ENCODE measurements at regions not wholly inside any gene's neighbourhood (a gene's known extent, or its start where the extent isn't known, plus 50 kb on each side); places are given as distances from the start of the nearest gene placed in this dataset.

- DNase-seq, result no peak
- Histone ChIP-seq H3F3A (ENCODE audit: insufficient read depth, low read length) (no peaks in the 10 kb centered on the region), H4K20me1 (ENCODE audit: insufficient read depth, low read length) (no peaks in the 10 kb centered on the region), H3K9me3 (replicated peaks; ENCODE audit: insufficient read depth, low read length) (no peaks in the 10 kb centered on the region), H3K4me3 (ENCODE audit: low read length) (no peak overlapping the region), H2AFZ (ENCODE audit: low read length) (no peak overlapping the region), H3K36me3 (replicated peaks; ENCODE audit: insufficient read depth, low read length) (no peaks in the 10 kb centered on the region), H3K9ac (ENCODE audit: low read length) (no peak overlapping the region), H3K4me1 (ENCODE audit: low read length) (no peaks in the 10 kb centered on the region), H3K27ac (ENCODE audit: low read length) (no peak overlapping the region), H3K27me3 (replicated peaks; ENCODE audit: insufficient read depth, low read length) (no peaks in the 10 kb centered on the region), H3K4me2 (ENCODE audit: low read depth, low read length) (no peak overlapping the region), H3K79me2 (ENCODE audit: low read length) (no peaks in the 10 kb centered on the region), H3K9me2 (replicated peaks; ENCODE audit: insufficient read depth, low read length) (no peaks in the 10 kb centered on the region)
- TF ChIP-seq EZH2phosphoT487 (IDR thresholded peaks at IDR 0.05; ENCODE audit: low read length), result no peak
Measured at GRCh38 chr7:92982928-92983327, 134.9 kb downstream of the SAMD9 start.

- Histone ChIP-seq H3K27me3 (replicated peaks; ENCODE audit: insufficient read depth, low read length) (no peaks in the 10 kb centered on the region), H3K4me2 (ENCODE audit: low read depth, low read length) (no peak overlapping the region), H3K4me3 (ENCODE audit: low read length) (no peak overlapping the region), H3K27ac (ENCODE audit: low read length) (no peak overlapping the region), H3K79me2 (ENCODE audit: low read length) (no peaks in the 10 kb centered on the region), H4K20me1 (ENCODE audit: insufficient read depth, low read length) (no peaks in the 10 kb centered on the region), H3K9ac (ENCODE audit: low read length) (no peak overlapping the region), H3K9me3 (replicated peaks; ENCODE audit: insufficient read depth, low read length) (no peaks in the 10 kb centered on the region), H3F3A (ENCODE audit: insufficient read depth, low read length) (no peaks in the 10 kb centered on the region), H3K4me1 (ENCODE audit: low read length) (no peaks in the 10 kb centered on the region), H2AFZ (ENCODE audit: low read length) (no peak overlapping the region), H3K9me2 (replicated peaks; ENCODE audit: insufficient read depth, low read length) (no peaks in the 10 kb centered on the region), H3K36me3 (replicated peaks; ENCODE audit: insufficient read depth, low read length) (no peaks in the 10 kb centered on the region)
- DNase-seq, result no peak
- TF ChIP-seq CTCF (IDR thresholded peaks at IDR 0.05; ENCODE audit: low read length) (no peak), EZH2 (optimal IDR thresholded peaks at IDR 0.05; ENCODE audit: low read depth, low read length) (no peak), EZH2phosphoT487 (IDR thresholded peaks at IDR 0.05; ENCODE audit: low read length) (no peak)
Measured at GRCh38 chr7:92976931-92977330, 140.6 kb upstream of the CDK6 start.

- H3K4me2 ChIP-seq (ENCODE audit: low read depth, low read length), result no peak overlapping the region
- no peaks in the 10 kb centered on the region for H3K9me3 ChIP-seq (replicated peaks; ENCODE audit: insufficient read depth, low read length)
- TF ChIP-seq EZH2phosphoT487 (IDR thresholded peaks at IDR 0.05; ENCODE audit: low read length) (no peak), CTCF (IDR thresholded peaks at IDR 0.05; ENCODE audit: low read length) (no peak), EZH2 (optimal IDR thresholded peaks at IDR 0.05; ENCODE audit: low read depth, low read length) (no peak)
- H3K4me1 ChIP-seq (ENCODE audit: low read length), result no peaks in the 10 kb centered on the region
- H3K27ac ChIP-seq (ENCODE audit: low read length), result no peak overlapping the region
- no peak overlapping the region for H3K9ac ChIP-seq (ENCODE audit: low read length)
- no peaks in the 10 kb centered on the region for H3K9me2 ChIP-seq (replicated peaks; ENCODE audit: insufficient read depth, low read length)
- no peaks in the 10 kb centered on the region for H3K79me2 ChIP-seq (ENCODE audit: low read length)
- no peaks in the 10 kb centered on the region for H4K20me1 ChIP-seq (ENCODE audit: insufficient read depth, low read length)
- no peaks in the 10 kb centered on the region for H3K36me3 ChIP-seq (replicated peaks; ENCODE audit: insufficient read depth, low read length)
- H3K27me3 ChIP-seq (replicated peaks; ENCODE audit: insufficient read depth, low read length), result no peaks in the 10 kb centered on the region
- H2AFZ ChIP-seq (ENCODE audit: low read length), result no peak overlapping the region
- no peak overlapping the region for H3K4me3 ChIP-seq (ENCODE audit: low read length)
- no peak for DNase-seq
- no peaks in the 10 kb centered on the region for H3F3A ChIP-seq (ENCODE audit: insufficient read depth, low read length)
Measured at GRCh38 chr7:92973974-92974373, 137.6 kb upstream of the CDK6 start.

DNA sequence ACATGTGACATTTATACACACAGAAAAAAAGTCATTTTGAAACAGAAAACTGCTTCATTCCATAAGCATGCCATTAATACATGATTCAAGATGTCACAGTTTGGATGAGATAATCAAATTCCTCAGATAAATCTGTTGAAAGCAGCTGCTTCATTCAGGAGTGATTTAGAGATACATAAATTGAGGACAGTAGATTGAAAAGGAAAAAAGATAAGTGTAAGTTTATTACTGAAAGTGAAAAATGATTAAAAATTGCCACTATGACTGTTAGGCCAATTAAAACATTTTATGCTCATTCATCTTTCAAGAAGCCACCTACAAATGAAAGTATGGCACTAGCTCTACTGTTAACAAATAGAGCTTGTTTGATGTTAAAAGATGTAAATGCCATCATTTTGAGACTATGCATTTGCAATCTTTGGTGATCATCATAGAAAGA lies 136.9 kb upstream of the CDK6 start:
- no peak overlapping the region for H3K4me3 ChIP-seq (ENCODE audit: low read length)
- H3K9me2 ChIP-seq (replicated peaks; ENCODE audit: insufficient read depth, low read length), result no peaks in the 10 kb centered on the region
- H3K27me3 ChIP-seq (replicated peaks; ENCODE audit: insufficient read depth, low read length), result no peaks in the 10 kb centered on the region
- H3K79me2 ChIP-seq (ENCODE audit: low read length), result no peaks in the 10 kb centered on the region
- H3K4me1 ChIP-seq (ENCODE audit: low read length), result no peaks in the 10 kb centered on the region
- TF ChIP-seq EZH2phosphoT487 (IDR thresholded peaks at IDR 0.05; ENCODE audit: low read length) (no peak), CTCF (IDR thresholded peaks at IDR 0.05; ENCODE audit: low read length) (no peak), EZH2 (optimal IDR thresholded peaks at IDR 0.05; ENCODE audit: low read depth, low read length) (no peak)
- DNase-seq, result no peak
- no peak overlapping the region for H3K4me2 ChIP-seq (ENCODE audit: low read depth, low read length)
- no peaks in the 10 kb centered on the region for H4K20me1 ChIP-seq (ENCODE audit: insufficient read depth, low read length)
- H3K9me3 ChIP-seq (replicated peaks; ENCODE audit: insufficient read depth, low read length), result no peaks in the 10 kb centered on the region
- no peak overlapping the region for H3K9ac ChIP-seq (ENCODE audit: low read length)
- H2AFZ ChIP-seq (ENCODE audit: low read length), result no peak overlapping the region
- H3K27ac ChIP-seq (ENCODE audit: low read length), result no peak overlapping the region
- H3K36me3 ChIP-seq (replicated peaks; ENCODE audit: insufficient read depth, low read length), result no peaks in the 10 kb centered on the region
- no peaks in the 10 kb centered on the region for H3F3A ChIP-seq (ENCODE audit: insufficient read depth, low read length)

Data from MM.1S (cell line).